ENCODE measurements at regions not wholly inside any gene's neighbourhood (a gene's known extent, or its start where the extent isn't known, plus 50 kb on each side); places are given as distances from the start of the nearest gene placed in this dataset.

DNA sequence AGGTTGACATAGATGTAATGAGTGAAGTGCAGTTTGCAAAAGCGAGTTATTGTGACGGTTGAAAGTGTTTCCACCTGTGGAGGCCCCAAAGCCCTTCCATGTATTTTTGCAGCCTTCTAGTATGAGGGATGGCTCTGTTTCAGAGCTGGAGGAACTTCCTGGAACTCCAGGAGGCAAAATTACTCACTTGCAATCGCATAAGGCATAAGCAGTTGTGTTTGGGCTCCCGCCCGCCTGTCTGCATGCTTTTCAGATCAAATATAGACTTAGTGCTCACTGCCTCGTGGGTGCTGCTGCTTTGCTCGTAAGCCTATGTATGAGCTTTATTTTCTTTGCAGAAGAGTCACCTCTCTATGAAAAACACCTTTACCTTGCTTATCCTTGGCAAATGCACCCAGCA, 146.8 kb upstream of the LARGE1 start:
- DNase-seq (ENCODE audit: low read depth, low spot score) = no peak

DNA sequence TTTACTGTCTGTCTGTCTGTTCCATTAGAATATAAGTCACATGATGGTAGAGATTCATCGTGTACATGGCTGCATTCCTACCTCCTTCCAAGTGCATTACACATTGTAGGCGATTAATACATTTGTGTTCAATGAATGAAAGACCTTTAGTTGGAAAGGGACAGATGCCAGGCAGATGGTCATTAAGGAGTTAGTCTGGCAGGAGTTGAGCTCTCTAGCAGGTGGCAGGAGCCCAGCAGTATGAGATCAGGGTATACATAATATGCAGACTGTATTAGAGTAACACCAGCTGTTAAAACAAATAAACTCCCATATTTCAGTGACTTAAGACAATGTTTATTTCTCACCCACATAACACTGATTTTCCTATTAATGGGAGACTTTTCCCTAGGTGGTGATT, 147.7 kb upstream of the LARGE1 start:
- Histone ChIP-seq H3K27ac (no peak overlapping the region), H3K9ac (ENCODE audit: insufficient read length) (no peak overlapping the region), H3K36me3 (ENCODE audit: insufficient read depth, low read length) (no peaks in the 10 kb centered on the region), H3K9me3 (ENCODE audit: low read depth, low read length) (no peaks in the 10 kb centered on the region), H3K4me3 (no peak overlapping the region)
- TF ChIP-seq POLR2AphosphoS5 (IDR thresholded peaks at IDR 0.05; ENCODE audit: borderline replicate concordance, low read depth, low read length) (no peak), FOXP2 (optimal IDR thresholded peaks at IDR 0.05; ENCODE audit: control extremely low read depth, extremely low read length, insufficient read depth) (no peak), EZH2 (IDR thresholded peaks at IDR 0.05) (no peak)
- DNase-seq (ENCODE audit: low read depth, low spot score) = no peak

More for the DNA sequence above, 146.8 kb upstream of the LARGE1 start:
- no peak for TF ChIP-seq EZH2 (IDR thresholded peaks at IDR 0.05)
- TF ChIP-seq FOXP2 (optimal IDR thresholded peaks at IDR 0.05; ENCODE audit: control extremely low read depth, extremely low read length, insufficient read depth) = no peak
- TF ChIP-seq POLR2AphosphoS5 (IDR thresholded peaks at IDR 0.05; ENCODE audit: borderline replicate concordance, low read depth, low read length) = no peak
- H3K27ac ChIP-seq = no peak overlapping the region
- no peak overlapping the region for H3K9ac ChIP-seq (ENCODE audit: insufficient read length)
- H3K9me3 ChIP-seq (ENCODE audit: low read depth, low read length) = no peaks in the 10 kb centered on the region
- no peak overlapping the region for H3K4me3 ChIP-seq
- H3K36me3 ChIP-seq (ENCODE audit: insufficient read depth, low read length) = no peaks in the 10 kb centered on the region

DNA sequence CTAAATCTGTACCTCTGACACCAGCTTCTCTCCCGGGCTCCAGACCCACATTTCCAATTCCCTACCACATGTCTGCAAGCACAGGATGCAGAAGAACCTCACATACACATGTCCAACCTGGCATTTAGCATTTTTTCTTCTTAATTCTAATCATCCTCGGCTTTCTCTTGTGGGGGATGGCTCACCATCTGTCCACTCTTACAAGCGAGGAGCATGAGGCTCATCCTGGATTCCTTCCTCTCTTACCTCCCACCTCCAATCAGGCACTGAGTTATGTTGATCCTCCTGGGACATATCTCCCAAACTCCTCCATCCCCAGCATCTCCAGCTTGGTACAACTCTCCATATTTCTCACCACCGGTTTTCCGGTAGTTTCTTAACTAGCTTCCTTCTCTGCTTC, 149.8 kb upstream of the LARGE1 start:
- Histone ChIP-seq H3K9me3 (ENCODE audit: low read depth, low read length) (no peaks in the 10 kb centered on the region), H3K9ac (ENCODE audit: insufficient read length) (no peak overlapping the region), H3K4me3 (no peak overlapping the region), H3K36me3 (ENCODE audit: insufficient read depth, low read length) (no peaks in the 10 kb centered on the region), H3K27ac (no peak overlapping the region)
- TF ChIP-seq FOXP2 (optimal IDR thresholded peaks at IDR 0.05; ENCODE audit: control extremely low read depth, extremely low read length, insufficient read depth) (no peak), POLR2AphosphoS5 (IDR thresholded peaks at IDR 0.05; ENCODE audit: borderline replicate concordance, low read depth, low read length) (no peak), EZH2 (IDR thresholded peaks at IDR 0.05) (no peak)
- DNase-seq (ENCODE audit: low read depth, low spot score) = no peak

DNA sequence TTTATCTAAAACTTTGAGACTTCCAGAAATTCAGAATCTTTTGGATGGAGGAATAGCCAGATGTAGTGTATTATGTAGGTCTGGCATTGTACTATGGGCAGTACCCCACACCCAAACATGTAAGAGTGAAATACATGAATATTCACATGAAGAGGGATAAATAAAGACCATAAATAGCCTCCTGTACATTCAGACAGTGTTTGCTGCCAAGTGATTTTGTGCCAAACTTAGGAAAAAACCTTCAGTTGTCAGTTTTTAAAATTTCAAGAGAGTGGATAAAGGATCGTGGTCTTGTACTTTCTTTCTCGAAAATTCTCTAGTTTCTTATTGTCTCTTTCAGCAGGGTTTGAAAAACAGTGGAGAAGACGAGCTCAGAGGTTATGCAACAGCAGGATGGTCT, 150.3 kb upstream of the LARGE1 start:
- no peak for DNase-seq (ENCODE audit: low read depth, low spot score)
- TF ChIP-seq POLR2AphosphoS5 (IDR thresholded peaks at IDR 0.05; ENCODE audit: borderline replicate concordance, low read depth, low read length) (no peak), FOXP2 (optimal IDR thresholded peaks at IDR 0.05; ENCODE audit: control extremely low read depth, extremely low read length, insufficient read depth) (no peak), EZH2 (IDR thresholded peaks at IDR 0.05) (no peak)
- H3K27ac ChIP-seq = no peak overlapping the region
- H3K9me3 ChIP-seq (ENCODE audit: low read depth, low read length) = no peaks in the 10 kb centered on the region
- no peak overlapping the region for H3K9ac ChIP-seq (ENCODE audit: insufficient read length)
- H3K36me3 ChIP-seq (ENCODE audit: insufficient read depth, low read length) = no peaks in the 10 kb centered on the region
- H3K4me3 ChIP-seq = no peak overlapping the region

DNA sequence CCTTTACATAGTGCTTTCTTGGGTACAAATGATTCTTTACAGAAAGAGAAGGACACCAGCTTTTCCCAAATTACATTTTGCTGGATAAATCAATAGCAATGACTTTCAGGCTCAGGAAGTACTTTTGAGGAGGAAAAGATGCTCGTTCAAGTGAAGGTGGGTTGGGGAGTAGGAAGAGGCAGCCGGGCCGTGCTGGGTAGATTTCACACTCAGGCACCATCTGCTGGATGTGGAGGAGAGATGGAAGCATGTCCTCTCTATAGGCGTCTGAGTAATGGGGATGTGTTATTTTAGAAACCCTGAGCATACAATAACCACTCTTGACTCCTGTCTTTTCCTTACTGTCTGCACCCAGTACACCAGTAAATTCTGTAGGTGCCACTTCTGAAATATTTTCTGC, 152.3 kb upstream of the LARGE1 start:
- H3K36me3 ChIP-seq (ENCODE audit: insufficient read depth, low read length) = no peaks in the 10 kb centered on the region
- DNase-seq (ENCODE audit: low read depth, low spot score) = no peak
- TF ChIP-seq FOXP2 (optimal IDR thresholded peaks at IDR 0.05; ENCODE audit: control extremely low read depth, extremely low read length, insufficient read depth) (no peak), POLR2AphosphoS5 (IDR thresholded peaks at IDR 0.05; ENCODE audit: borderline replicate concordance, low read depth, low read length) (no peak), EZH2 (IDR thresholded peaks at IDR 0.05) (no peak)
- H3K9ac ChIP-seq (ENCODE audit: insufficient read length) = no peak overlapping the region
- H3K27ac ChIP-seq = no peak overlapping the region
- no peaks in the 10 kb centered on the region for H3K9me3 ChIP-seq (ENCODE audit: low read depth, low read length)
- no peak overlapping the region for H3K4me3 ChIP-seq

DNA sequence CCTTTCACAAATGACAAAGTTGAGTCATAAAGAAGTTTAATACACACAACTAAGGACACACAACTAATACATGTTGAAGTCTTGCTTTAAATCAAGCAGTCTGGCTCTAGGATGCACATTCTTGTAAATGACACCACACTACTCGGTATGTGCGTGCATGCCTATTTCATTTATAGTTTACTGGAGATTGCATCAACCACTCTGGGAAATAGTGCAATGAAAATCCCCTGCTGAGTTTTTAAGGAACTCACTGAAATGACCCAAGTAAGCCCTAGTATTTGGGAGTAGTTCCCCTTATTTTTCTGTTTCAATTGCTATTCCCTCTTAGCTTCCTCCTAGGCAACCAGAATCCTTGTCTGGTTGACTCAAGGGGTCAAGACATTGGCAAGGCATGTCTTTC, 160.2 kb upstream of the LARGE1 start:
- Histone ChIP-seq H3K27ac (no peak overlapping the region), H3K9me3 (ENCODE audit: low read depth, low read length) (no peaks in the 10 kb centered on the region), H3K9ac (ENCODE audit: insufficient read length) (no peak overlapping the region), H3K4me3 (no peak overlapping the region), H3K36me3 (ENCODE audit: insufficient read depth, low read length) (no peaks in the 10 kb centered on the region)
- no peak for DNase-seq (ENCODE audit: low read depth, low spot score)
- TF ChIP-seq POLR2AphosphoS5 (IDR thresholded peaks at IDR 0.05; ENCODE audit: borderline replicate concordance, low read depth, low read length) (no peak), FOXP2 (optimal IDR thresholded peaks at IDR 0.05; ENCODE audit: control extremely low read depth, extremely low read length, insufficient read depth) (no peak), EZH2 (IDR thresholded peaks at IDR 0.05) (no peak)

DNA sequence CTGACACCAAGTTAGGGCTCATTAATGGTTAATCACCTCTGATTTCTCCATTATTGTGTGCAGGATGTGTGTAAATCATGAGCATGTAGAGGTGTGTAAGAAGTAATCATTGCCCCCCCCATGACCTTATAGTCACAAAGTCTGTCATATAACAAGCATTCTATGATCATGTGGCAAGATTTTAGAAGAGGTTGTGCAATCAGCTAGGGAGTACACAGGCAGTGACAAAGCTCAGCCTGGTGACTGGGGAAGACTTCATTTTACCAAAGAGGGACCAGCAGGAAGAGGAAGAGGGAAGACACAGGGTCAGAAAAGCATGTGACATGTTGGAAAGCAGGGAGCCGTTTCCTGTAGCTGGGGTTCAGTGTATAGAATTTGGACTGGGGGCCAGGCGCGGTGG, 176.5 kb upstream of the LARGE1 start:
- Histone ChIP-seq H3K9me3 (ENCODE audit: low read depth, low read length) (no peaks in the 10 kb centered on the region), H3K4me3 (no peak overlapping the region), H3K9ac (ENCODE audit: insufficient read length) (no peak overlapping the region), H3K36me3 (ENCODE audit: insufficient read depth, low read length) (no peaks in the 10 kb centered on the region), H3K27ac (no peak overlapping the region)
- TF ChIP-seq FOXP2 (optimal IDR thresholded peaks at IDR 0.05; ENCODE audit: control extremely low read depth, extremely low read length, insufficient read depth) (no peak), POLR2AphosphoS5 (IDR thresholded peaks at IDR 0.05; ENCODE audit: borderline replicate concordance, low read depth, low read length) (no peak), EZH2 (IDR thresholded peaks at IDR 0.05) (no peak)
- no peak for DNase-seq (ENCODE audit: low read depth, low spot score)

DNA sequence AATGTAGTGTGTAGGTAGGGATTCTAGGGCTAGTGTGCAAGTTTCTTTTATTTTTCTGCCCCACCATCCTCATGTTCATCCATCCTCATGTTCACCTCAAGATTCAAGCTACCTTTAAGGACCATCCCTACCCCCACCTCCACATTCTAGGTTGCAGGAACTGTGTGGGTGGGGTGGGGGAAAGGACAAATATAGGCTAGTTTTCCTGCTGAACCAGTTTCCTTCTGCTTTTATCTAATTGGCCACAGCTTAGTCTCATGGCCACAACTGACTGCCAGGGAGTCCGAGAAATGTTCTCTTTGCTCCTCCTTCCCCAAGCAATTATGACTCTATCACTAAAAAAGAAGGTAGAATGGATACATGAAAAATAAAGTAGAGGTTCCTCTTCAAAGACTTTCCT, 179.0 kb upstream of the LARGE1 start:
- H3K9ac ChIP-seq (ENCODE audit: insufficient read length) = no peak overlapping the region
- H3K9me3 ChIP-seq (ENCODE audit: low read depth, low read length) = no peaks in the 10 kb centered on the region
- H3K4me3 ChIP-seq = no peak overlapping the region
- no peak for DNase-seq (ENCODE audit: low read depth, low spot score)
- no peak overlapping the region for H3K27ac ChIP-seq
- no peaks in the 10 kb centered on the region for H3K36me3 ChIP-seq (ENCODE audit: insufficient read depth, low read length)
- TF ChIP-seq EZH2 (IDR thresholded peaks at IDR 0.05) (no peak), FOXP2 (optimal IDR thresholded peaks at IDR 0.05; ENCODE audit: control extremely low read depth, extremely low read length, insufficient read depth) (no peak), POLR2AphosphoS5 (IDR thresholded peaks at IDR 0.05; ENCODE audit: borderline replicate concordance, low read depth, low read length) (no peak)

DNA sequence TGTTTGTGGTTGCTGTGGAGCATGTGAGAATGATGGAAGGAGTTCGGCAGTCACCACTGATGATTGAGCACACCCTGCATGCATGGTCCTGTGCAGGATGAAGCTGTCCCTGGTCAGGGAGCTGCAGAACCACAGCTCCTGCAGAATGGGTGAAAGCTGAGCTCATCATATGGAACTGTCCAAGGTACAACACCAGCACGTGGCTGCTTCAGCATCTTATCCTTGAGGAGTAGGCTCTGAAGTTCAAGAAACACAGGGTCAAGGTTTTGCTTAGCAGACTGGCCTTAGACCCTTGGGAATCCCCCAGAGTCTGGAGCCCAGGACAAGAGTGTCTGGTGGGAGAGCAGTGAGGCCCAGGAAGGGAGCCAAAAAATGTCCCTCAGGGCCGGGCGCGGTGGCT, 182.4 kb upstream of the LARGE1 start:
- no peak for TF ChIP-seq POLR2AphosphoS5 (IDR thresholded peaks at IDR 0.05; ENCODE audit: borderline replicate concordance, low read depth, low read length)
- no peak for TF ChIP-seq FOXP2 (optimal IDR thresholded peaks at IDR 0.05; ENCODE audit: control extremely low read depth, extremely low read length, insufficient read depth)
- no peak for TF ChIP-seq EZH2 (IDR thresholded peaks at IDR 0.05)
- DNase-seq (ENCODE audit: low read depth, low spot score) = no peak

More for the DNA sequence above, 182.4 kb upstream of the LARGE1 start:
- no peak overlapping the region for H3K27ac ChIP-seq
- no peaks in the 10 kb centered on the region for H3K36me3 ChIP-seq (ENCODE audit: insufficient read depth, low read length)
- no peaks in the 10 kb centered on the region for H3K9me3 ChIP-seq (ENCODE audit: low read depth, low read length)
- H3K9ac ChIP-seq (ENCODE audit: insufficient read length) = no peak overlapping the region
- H3K4me3 ChIP-seq = no peak overlapping the region

Measured in SK-N-MC (cell line).